ENCODE measurements at regions not wholly inside any gene's neighbourhood (a gene's known extent, or its start where the extent isn't known, plus 50 kb on each side); places are given as distances from the start of the nearest gene placed in this dataset.

GRCh38 chr14:85909581-85909980 is 379.6 kb downstream of the FLRT2 start:
- TF ChIP-seq EZH2phosphoT487 (IDR thresholded peaks at IDR 0.05; ENCODE audit: borderline replicate concordance, low read length) (no peak), CTCF (IDR thresholded peaks at IDR 0.05; ENCODE audit: low read depth, low read length, poor library complexity, severe bottlenecking) (no peak)
